NT2/D1 (cell line): ENCODE measurements at regions not wholly inside any gene's neighbourhood (a gene's known extent, or its start where the extent isn't known, plus 50 kb on each side); places are given as distances from the start of the nearest gene placed in this dataset.

ENCODE experiments used
- DNase-seq: peaks from one replicate; pipeline ENCODE4 v3.0.0-alpha.2; 2011; ENCODE audit warnings: low read depth, low spot score
- H3K27me3 ChIP-seq: 2 replicates; pipeline ENCODE4 v1.6.0; 2011; ENCODE audit warnings: mild to moderate bottlenecking; ENCODE audit not compliant: insufficient read length, insufficient read depth
- H3K36me3 ChIP-seq: 2 replicates; pipeline ENCODE4 v1.6.1; 2011; ENCODE audit warnings: mild to moderate bottlenecking, low read length, mixed read lengths; ENCODE audit not compliant: insufficient read depth, insufficient read length
- H3K4me1 ChIP-seq: 2 replicates; pipeline ENCODE4 v1.5.1; 2011; ENCODE audit not compliant: insufficient read depth, insufficient read length
- H3K4me3 ChIP-seq: 2 replicates; pipeline ENCODE4 v1.5.1; 2011; ENCODE audit warnings: low read depth; ENCODE audit not compliant: insufficient read length
- H3K9ac ChIP-seq: 2 replicates; pipeline ENCODE4 v1.6.0; 2011; ENCODE audit warnings: low read depth; ENCODE audit not compliant: insufficient read length
- H3K9me3 ChIP-seq: 2 replicates; pipeline ENCODE4 v1.5.1; 2011; ENCODE audit warnings: mild to moderate bottlenecking, low read length; ENCODE audit not compliant: insufficient read depth
- SUZ12 ChIP-seq: IDR thresholded peaks from 2 replicates; pipeline ENCODE4 v1.6.1; 2011; ENCODE audit not compliant: insufficient read length, insufficient read depth; ENCODE audit errors: extremely low read depth
- YY1 ChIP-seq: IDR thresholded peaks from 2 replicates; pipeline ENCODE4 v1.6.1; 2011; ENCODE audit not compliant: insufficient read length, insufficient read depth
- ZNF274 ChIP-seq: IDR thresholded peaks from 2 replicates; pipeline ENCODE4 v1.6.1; 2011; ENCODE audit warnings: mild to moderate bottlenecking, low read depth, low read length

DNA sequence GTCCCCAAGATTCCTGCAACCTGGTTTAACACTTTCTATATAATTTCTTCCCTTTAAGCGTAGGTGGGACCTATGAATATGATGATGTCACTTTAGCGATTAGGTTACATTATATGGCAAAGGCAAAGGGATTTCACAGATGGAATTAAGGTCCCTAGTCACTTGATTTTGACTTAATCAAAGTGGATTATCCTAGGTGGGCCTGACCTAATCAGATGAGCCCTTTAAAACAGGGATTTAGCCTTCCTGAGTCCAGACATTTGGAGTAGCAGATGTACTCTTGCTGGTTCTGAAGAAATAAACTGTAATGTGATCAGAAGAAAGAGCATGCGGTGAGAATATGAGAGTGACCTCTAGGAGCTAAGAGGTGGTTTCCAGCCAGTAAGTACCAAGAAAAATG is 67.8 kb upstream of the LIN7C start:
- no peak for DNase-seq
- Histone ChIP-seq H3K4me1 (no peaks in the 10 kb centered on the region), H3K36me3 (no peaks in the 10 kb centered on the region), H3K9me3 (no peaks in the 10 kb centered on the region), H3K4me3 (no peak overlapping the region), H3K27me3 (no peaks in the 10 kb centered on the region), H3K9ac (no peak overlapping the region)
- TF ChIP-seq ZNF274, result no peak
- TF ChIP-seq YY1, result no peak
- TF ChIP-seq SUZ12, result no peak

- Histone ChIP-seq H3K27me3 (no peaks in the 10 kb centered on the region), H3K4me3 (no peak overlapping the region), H3K36me3 (no peaks in the 10 kb centered on the region), H3K9me3 (no peaks in the 10 kb centered on the region), H3K9ac (no peak overlapping the region), H3K4me1 (no peaks in the 10 kb centered on the region)
- no peak for DNase-seq
- TF ChIP-seq ZNF274, result no peak
Measured at GRCh38 chr11:27573024-27573423, 66.5 kb upstream of the LIN7C start.

GRCh38 chr11:27571154-27571810 is 64.7 kb upstream of the LIN7C start:
- no peak overlapping the region for H3K4me3 ChIP-seq
- no peaks in the 10 kb centered on the region for H3K4me1 ChIP-seq
- no peaks in the 10 kb centered on the region for H3K27me3 ChIP-seq
- TF ChIP-seq SUZ12 (no peak), ZNF274 (no peak), YY1 (no peak)
- H3K9ac ChIP-seq, result no peak overlapping the region
- no peaks in the 10 kb centered on the region for H3K9me3 ChIP-seq
- H3K36me3 ChIP-seq, result no peaks in the 10 kb centered on the region
- DNase-seq, result no peak

GRCh38 chr11:27570542-27570941 is 64.0 kb upstream of the LIN7C start:
- Histone ChIP-seq H3K4me1 (no peaks in the 10 kb centered on the region), H3K27me3 (no peaks in the 10 kb centered on the region), H3K9ac (no peak overlapping the region), H3K4me3 (no peak overlapping the region), H3K36me3 (no peaks in the 10 kb centered on the region), H3K9me3 (no peaks in the 10 kb centered on the region)
- no peak for DNase-seq
- TF ChIP-seq YY1 (no peak), SUZ12 (no peak), ZNF274 (no peak)

DNA sequence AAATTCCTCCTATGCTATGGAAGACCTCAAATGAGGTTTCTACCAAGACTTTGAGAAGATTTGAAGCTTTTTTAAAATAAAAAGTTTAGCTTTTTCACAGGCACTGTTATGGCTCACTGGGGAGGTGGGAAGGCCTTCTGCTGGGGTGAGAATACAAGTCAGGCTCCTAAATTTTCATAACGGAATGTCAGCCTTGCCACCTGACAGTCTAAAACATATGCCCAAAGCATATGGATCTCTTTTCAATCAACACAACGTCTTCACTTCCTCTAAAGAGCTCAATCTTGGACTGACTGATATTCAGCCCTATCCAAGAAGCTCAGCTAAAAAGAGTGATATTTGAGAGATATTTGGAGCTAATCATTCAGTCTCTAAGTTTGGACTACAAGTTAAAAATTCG is 57.1 kb upstream of the LIN7C start:
- Histone ChIP-seq H3K9me3 (no peaks in the 10 kb centered on the region), H3K4me3 (no peak overlapping the region), H3K4me1 (no peaks in the 10 kb centered on the region), H3K9ac (no peak overlapping the region), H3K36me3 (no peaks in the 10 kb centered on the region), H3K27me3 (no peaks in the 10 kb centered on the region)
- no peak for TF ChIP-seq ZNF274
- no peak for TF ChIP-seq SUZ12
- no peak for TF ChIP-seq YY1
- no peak for DNase-seq

GRCh38 chr11:27563201-27563600 is 56.6 kb upstream of the LIN7C start:
- Histone ChIP-seq H3K9ac (no peak overlapping the region), H3K9me3 (no peaks in the 10 kb centered on the region), H3K27me3 (no peaks in the 10 kb centered on the region), H3K4me3 (no peak overlapping the region), H3K4me1 (no peaks in the 10 kb centered on the region), H3K36me3 (no peaks in the 10 kb centered on the region)
- DNase-seq, result no peak
- TF ChIP-seq ZNF274, result no peak
- no peak for TF ChIP-seq SUZ12
- TF ChIP-seq YY1, result no peak

DNA sequence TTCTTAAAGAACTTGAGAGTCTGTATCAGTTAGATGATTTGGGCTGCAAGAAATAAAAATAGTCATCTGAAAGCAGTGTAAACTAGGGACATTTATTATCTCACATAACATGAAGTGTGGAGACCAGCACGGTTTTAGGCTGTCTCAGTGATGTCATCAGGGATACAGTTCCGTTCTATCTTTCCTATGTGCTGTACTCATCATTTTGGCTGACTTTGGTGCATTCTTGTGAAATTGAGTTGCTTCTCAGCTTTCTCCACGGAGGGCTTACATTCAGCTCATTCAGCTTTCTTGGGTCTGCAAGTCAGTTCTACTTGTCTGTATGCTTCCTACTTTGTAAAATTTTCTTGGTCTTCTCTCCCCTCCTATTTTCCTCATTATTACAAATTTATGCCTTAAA is 51.8 kb upstream of the LIN7C start:
- no peaks in the 10 kb centered on the region for H3K27me3 ChIP-seq
- H3K36me3 ChIP-seq, result no peaks in the 10 kb centered on the region
- no peaks in the 10 kb centered on the region for H3K9me3 ChIP-seq
- no peak for DNase-seq
- H3K4me3 ChIP-seq, result no peak overlapping the region
- TF ChIP-seq ZNF274 (no peak), YY1 (no peak), SUZ12 (no peak)
- H3K4me1 ChIP-seq, result no peaks in the 10 kb centered on the region
- no peak overlapping the region for H3K9ac ChIP-seq
